ENCODE measurements at regions not wholly inside any gene's neighbourhood (a gene's known extent, or its start where the extent isn't known, plus 50 kb on each side); places are given as distances from the start of the nearest gene placed in this dataset.

- no peak for DNase-seq
These were observed 248.5 kb upstream of the RAB6C start for GRCh38 chr2:129730979-129731378.

- DNase-seq = no peak
These were observed 247.4 kb upstream of the RAB6C start for GRCh38 chr2:129731907-129732629.

DNA sequence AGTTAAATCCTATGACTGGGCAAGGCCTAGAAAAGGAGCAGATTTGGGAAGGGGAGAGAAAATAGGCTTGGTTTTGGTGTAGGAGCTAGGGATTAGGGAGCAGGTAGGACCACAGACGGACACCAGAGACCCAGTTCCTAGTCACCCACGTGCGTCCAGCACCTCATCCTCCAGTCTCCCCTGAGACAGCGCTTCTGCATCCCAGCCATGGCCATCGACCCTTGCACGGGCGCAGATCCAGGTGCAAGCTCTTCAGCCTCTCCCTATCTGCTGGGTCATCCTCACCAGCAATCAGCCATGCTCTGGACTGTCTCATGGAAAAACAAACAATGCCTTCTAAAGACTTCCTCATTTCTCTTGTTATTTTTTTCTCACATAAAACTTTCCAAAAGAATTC lies 246.8 kb upstream of the RAB6C start:
- DNase-seq = no peak

DNA sequence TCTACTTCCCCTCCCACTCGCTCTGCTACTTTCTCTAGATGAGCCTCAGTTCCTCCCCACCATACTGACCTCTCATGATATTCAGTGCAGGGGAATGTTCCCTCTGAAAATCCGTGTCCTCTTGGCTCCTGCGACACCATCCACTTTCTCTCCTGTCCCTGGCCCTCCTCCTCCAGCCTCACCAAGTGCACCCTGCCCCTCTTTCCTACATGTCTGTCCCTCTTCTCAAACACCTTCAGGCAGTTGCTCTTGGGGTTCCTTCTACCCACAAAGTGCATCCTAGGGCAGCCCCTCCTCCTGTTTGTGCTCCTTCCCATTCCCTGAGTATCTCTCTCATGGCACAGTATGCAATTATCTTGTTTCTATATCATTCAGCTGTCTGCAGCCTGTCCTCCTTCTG lies 246.4 kb upstream of the RAB6C start:
- no peak for DNase-seq

DNA sequence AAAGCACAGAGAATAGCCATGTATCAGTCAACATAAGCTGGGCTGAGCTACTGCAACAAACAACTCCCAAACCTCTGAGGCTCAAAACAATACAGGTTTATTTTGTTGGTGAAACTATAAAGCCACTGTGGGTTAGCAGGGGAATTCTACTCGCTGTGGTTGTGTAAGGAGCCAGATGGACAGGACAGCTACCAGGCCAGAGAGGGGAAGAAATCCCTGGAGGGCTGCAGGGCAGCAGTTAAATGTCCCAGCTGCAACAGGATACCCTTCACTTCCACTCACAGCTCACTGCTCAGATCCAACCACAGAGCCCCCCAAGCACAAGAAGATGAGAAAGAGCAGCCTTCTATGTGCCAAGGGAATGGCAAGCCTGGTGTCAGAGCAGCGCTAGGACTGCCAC lies 245.9 kb upstream of the RAB6C start:
- DNase-seq = no peak

GRCh38 chr2:129734343-129735034 lies 245.0 kb upstream of the RAB6C start:
- DNase-seq = no peak

DNA sequence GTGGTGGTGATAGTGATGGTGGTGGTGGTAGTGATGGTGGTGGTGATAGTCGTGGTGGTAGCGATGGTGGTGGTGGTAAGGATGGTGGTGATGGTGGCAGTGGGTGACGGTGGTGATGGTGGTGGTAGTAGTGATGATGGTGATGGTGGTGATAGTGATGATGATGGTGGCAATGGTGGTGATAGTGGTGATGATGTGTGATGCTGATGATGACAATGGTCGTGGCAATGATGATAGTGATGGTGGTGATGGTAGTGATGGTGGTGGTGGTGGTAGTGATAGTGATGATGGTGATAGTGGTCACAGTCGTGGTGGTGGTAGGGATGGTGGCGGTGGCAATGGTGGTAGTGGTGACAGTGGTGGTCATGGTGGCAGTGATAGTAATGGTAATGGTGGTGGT lies 243.9 kb upstream of the RAB6C start:
- no peak for DNase-seq

DNA sequence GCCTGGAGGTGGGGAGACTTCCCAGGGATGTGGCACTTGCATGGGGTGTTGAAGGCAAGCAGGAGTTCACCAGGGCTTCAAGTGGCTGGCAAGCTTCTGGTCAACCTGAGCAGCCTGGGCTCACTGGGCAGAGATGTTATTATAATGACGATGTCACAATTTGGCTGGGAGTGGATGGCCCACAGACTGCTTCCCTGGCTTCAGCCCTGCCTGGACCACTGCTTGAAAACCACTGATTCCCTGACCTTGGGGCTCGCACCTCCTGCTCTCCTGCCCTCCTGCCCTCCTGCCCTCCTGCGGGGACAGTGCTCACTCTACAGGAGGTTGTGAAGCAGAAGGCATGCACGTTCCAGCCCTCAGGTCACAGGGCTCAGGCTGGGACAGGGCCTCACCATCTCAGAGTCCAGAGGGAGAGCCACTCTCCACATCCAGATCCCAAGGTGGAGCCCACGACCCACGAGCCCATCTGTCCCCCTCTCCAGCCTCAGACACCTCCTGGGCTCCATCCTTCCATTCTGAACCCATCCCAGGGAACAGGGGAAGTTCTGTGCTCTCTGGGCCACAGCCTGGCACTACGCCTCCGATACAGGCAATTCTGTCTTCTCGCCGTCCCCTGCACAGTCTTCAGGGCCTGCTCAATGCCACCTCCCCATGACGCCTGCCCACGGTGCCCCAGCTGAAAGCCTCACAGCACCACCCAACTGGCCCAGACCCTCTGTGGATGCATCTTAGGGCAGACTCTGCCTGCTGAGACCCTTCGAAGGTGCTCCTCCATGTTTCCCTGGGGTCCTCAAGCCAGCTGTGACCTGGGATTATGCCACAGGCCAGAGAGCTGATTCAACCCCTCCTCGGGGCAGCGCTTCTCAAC lies 241.6 kb upstream of the RAB6C start:
- no peak for DNase-seq

DNA sequence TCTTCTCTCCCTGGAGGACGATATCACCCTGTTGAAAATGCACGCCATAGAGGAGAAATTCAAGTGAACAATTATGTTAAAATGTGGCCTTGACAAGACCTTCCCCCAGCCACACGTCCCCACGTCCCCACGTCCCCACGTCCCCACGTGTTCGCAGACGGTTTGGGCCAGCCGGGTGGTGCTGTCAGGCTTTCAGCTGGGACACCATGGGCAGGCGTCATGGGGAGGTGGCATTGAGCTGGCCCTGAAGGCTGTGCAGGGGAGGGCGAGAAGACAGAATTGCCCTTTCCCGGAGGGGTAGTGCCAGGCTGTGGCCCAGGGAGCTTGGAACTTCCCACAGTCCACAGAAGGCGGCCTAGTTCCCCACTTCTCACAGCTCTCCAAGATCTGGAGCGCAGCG lies 240.7 kb upstream of the RAB6C start:
- no peak for DNase-seq

GRCh38 chr2:129740504-129740903 lies 239.0 kb upstream of the RAB6C start:
- DNase-seq = no peak

DNA sequence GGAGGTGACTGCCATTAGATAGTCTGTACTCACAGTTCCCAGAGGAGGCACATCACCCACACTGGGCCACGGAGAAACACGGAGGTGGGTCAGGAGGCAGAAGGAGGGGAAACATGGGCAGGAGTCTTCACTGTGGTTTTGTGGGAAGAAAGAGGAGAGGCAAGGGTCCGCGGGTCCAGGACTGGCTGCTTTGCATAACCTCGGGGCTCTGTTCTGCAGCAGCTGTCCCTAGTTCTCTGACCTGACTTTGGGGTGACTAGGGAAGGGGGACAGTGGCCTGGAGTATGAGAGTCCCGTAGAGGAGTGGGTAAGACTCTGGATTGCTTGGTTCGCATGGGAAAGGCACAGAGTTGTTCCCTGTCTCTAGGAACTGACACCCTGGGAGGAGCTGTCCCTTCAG lies 238.3 kb upstream of the RAB6C start:
- DNase-seq = no peak

DNA sequence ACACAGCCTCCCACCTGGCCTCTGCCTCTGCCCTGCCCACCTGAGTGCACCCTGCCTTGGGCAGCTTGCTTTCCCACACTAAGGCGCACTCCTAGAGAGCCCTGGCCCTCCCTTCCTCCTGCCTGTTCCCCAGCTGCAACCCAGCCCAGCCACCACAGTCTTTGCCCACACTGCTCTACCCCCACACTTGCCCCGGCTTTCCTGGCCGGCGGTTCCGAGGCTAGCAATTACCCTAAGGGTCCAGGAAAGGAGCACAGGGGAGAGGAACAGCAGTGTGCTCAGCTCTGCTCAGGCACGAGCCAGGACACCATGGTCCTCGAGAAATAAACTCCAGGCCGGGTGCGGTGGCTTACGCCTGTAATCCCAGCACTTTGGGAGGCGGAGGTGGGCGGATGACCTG lies 237.8 kb upstream of the RAB6C start:
- DNase-seq = no peak

DNA sequence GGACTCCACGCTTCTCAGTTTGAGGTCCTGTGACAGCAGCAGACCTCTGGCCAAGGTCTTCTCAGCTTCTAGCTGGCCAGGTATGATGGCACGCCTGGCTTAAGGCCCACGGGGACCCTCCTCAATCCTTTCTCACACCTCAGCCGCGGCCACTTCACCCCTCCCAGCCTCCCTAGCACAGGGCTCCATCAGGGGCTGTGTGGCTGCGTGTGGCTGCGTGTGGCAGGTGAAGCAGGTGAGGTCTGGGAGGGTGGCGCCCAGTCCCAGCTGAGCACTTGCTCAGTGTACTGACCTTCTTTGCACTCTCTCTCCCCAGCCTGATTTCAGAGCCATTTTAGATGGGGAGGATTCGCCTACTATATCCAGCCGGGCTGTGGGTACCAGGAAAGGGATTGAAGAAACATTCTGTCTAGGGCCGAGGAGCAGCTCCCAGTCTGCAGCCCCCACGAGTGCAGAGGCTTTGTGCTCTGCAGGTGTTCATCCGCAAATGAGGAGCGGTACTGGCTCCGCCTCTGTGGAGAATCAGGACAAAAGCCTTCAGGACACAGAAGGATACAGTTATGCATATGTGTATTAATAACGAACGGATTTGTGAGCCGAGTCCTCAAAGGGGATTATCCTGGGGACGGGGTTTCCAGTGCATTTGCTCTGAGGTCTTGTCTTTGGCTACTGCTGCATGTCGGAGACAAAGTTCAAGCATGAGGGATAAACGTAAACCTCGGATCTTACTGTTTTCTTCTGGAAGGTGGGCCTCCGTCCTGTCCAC lies 236.9 kb upstream of the RAB6C start:
- DNase-seq = no peak

GRCh38 chr2:129744141-129744540 lies 235.3 kb upstream of the RAB6C start:
- DNase-seq = no peak

- no peak for DNase-seq
These were observed 234.8 kb upstream of the RAB6C start for GRCh38 chr2:129744649-129745048.

DNA sequence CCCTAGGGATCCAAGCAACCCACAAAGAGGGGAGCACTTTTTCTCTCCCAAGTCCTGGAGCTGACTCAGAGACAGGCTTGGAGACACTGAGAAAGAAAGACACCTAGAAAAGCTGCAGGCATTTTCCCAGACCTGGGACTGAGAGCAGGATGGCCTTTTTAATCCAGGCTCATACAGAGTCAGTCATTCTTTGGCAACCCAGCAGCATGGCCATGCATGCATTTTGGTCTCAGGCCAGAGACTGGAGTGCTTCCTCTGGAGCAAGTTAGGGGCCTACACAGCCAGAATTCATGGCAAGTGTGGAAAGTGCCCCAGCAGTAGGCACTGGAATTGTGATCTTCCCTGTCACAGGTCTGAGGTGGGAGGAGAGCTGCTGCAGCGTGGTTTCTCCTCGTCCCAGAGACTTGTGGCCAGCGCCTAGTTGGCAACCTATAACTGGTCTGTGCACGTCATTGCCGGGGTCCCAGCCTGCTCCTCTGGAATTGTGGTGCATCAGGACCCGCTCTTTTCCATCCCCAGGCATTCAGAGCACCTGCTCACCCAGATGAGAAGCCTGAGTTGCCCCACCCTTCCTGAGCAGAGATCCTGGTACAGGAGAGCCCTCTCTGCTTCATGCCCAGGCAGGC lies 231.9 kb upstream of the RAB6C start:
- no peak for DNase-seq

DNA sequence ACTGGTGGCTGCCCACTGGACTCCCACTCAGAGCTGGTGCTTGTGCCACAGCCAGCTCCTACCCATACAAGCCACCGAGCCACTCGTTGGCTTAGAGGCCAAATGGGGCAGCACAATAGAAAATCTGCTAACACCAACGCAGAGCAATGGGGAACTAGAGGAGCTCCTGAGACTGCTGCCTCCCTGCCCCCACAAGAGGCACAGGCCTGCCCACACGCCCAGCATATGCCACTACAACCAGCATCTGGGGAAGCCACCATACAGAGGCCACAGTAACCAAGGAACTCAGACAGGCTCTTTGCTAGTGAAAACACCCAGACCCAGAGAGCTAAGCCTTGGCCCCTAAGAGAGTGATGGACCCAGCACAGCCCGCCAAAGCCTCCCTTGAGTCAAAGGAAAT lies 231.2 kb upstream of the RAB6C start:
- DNase-seq = peak; percentile 10

- no peak for DNase-seq
These were observed 230.8 kb upstream of the RAB6C start for GRCh38 chr2:129748653-129749052.

- no peak for DNase-seq
These were observed 228.1 kb upstream of the RAB6C start for GRCh38 chr2:129751409-129751808.

DNA sequence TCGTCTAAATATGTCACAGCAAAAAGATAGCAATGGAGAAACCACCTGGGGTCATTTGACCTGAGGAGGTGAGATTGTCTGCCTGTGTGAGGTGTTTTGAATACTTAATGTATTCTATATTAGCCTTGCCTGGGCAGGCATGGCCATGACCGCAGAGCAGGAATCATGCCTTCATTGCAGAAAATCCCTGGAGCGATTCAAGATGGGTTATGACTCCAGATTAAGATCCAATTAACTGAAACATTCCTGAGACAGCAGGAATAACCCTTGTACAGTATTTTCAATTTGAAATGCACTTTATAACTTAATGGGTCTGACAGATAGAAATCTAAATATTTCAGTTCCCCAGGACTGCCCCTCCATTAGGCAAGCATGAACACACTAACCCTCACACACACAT lies 227.3 kb upstream of the RAB6C start:
- no peak for DNase-seq

DNA sequence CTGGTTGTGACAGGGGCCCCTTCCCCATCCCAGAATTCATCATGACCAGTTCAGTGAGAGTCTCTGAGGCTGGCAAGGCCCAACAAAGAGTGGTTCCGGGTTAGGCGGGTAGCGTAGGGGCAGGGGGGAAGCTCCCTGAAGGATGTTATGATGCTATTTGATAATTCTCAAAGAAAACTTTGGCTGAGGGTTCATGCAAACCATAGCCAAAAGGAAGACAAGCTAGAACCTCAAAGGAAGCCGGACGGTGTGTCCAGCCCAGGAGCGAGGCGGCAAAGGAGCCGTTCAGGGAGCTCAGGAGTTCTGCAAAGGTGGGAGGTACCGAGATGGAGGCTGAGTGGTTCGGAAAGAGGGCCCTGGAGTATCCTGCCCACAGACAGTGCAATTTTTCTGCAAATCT lies 226.8 kb upstream of the RAB6C start:
- DNase-seq = no peak

- no peak for DNase-seq
These were observed 226.2 kb upstream of the RAB6C start for GRCh38 chr2:129753261-129753660.

GRCh38 chr2:129754421-129754820 lies 225.0 kb upstream of the RAB6C start:
- no peak for DNase-seq

All from GDM1 (cell line).